Astrocyte (in vitro differentiated cells and primary cell): ENCODE measurements at regions not wholly inside any gene's neighbourhood (a gene's known extent, or its start where the extent isn't known, plus 50 kb on each side); places are given as distances from the start of the nearest gene placed in this dataset.

Experiments used
- DNase-seq: peaks from one replicate; pipeline ENCODE4 v3.0.0-alpha.2; 2010; ENCODE audit warnings: low read depth
- FAIRE-seq: peaks from 2 replicates; lab custom pipeline; 2011; peaks lifted over from hg19 to GRCh38; lab: Jason Lieb, UNC
- H2AFZ ChIP-seq: 2 replicates; pipeline ENCODE4 v1.6.0; 2012; ENCODE audit warnings: low read depth, low read length, inconsistent platforms
- H3K27ac ChIP-seq: 2 replicates; pipeline ENCODE4 v1.5.1; 2011; ENCODE audit warnings: low read depth, low read length, inconsistent platforms
- H3K27me3 ChIP-seq: 2 replicates; pipeline ENCODE4 v1.6.0; 2011; ENCODE audit warnings: low read length, inconsistent platforms; ENCODE audit not compliant: insufficient read depth
- H3K36me3 ChIP-seq: 2 replicates; pipeline ENCODE4 v1.5.1; 2011; ENCODE audit warnings: low read length, inconsistent platforms; ENCODE audit not compliant: insufficient read depth
- H3K4me1 ChIP-seq: 2 replicates; pipeline ENCODE4 v1.5.1; 2011; ENCODE audit warnings: low read length, inconsistent platforms; ENCODE audit not compliant: insufficient read depth
- H3K4me2 ChIP-seq: 2 replicates; pipeline ENCODE4 v1.6.0; 2012; ENCODE audit warnings: low read length, inconsistent platforms
- H3K4me3 ChIP-seq: 2 replicates; pipeline ENCODE4 v1.5.1; 2011; ENCODE audit warnings: low read depth, mild to moderate bottlenecking, low read length, inconsistent platforms; ENCODE audit not compliant: insufficient read depth
- H3K79me2 ChIP-seq: 2 replicates; pipeline ENCODE4 v1.6.0; 2012; ENCODE audit warnings: mild to moderate bottlenecking, low read length, inconsistent platforms; ENCODE audit not compliant: insufficient read depth
- H3K9ac ChIP-seq: 2 replicates; pipeline ENCODE4 v1.6.0; 2012; ENCODE audit warnings: mild to moderate bottlenecking, low read length, inconsistent platforms
- H3K9me3 ChIP-seq: 2 replicates; pipeline ENCODE4 v1.5.1; 2012; ENCODE audit warnings: low read depth, mild to moderate bottlenecking, low read length, inconsistent platforms; ENCODE audit not compliant: insufficient read depth
- H4K20me1 ChIP-seq: 2 replicates; pipeline ENCODE4 v1.6.0; 2012; ENCODE audit warnings: low read length, inconsistent platforms; ENCODE audit not compliant: insufficient read depth
- H3K27ac Mint-ChIP-seq: one replicate; pipeline ENCODE4 v1.8.0; 2021; ENCODE audit warnings: mild to moderate bottlenecking, mixed read lengths; ENCODE audit not compliant: unreplicated experiment
- H3K27me3 Mint-ChIP-seq: one replicate; pipeline ENCODE4 v1.8.0; 2021; ENCODE audit warnings: low read depth, mixed read lengths; ENCODE audit not compliant: unreplicated experiment
- H3K36me3 Mint-ChIP-seq: one replicate; pipeline ENCODE4 v1.8.0; 2021; ENCODE audit warnings: low read depth, mixed read lengths; ENCODE audit not compliant: unreplicated experiment
- H3K4me1 Mint-ChIP-seq: one replicate; pipeline ENCODE4 v1.8.0; 2021; ENCODE audit warnings: low read depth, mixed read lengths; ENCODE audit not compliant: unreplicated experiment
- H3K4me3 Mint-ChIP-seq: one replicate; pipeline ENCODE4 v1.8.0; 2021; ENCODE audit warnings: mild to moderate bottlenecking, moderate library complexity, mixed read lengths; ENCODE audit not compliant: unreplicated experiment
- H3K9me3 Mint-ChIP-seq: one replicate; pipeline ENCODE4 v1.8.0; 2021; ENCODE audit warnings: mild to moderate bottlenecking, mixed read lengths; ENCODE audit not compliant: unreplicated experiment
- EZH2 ChIP-seq: IDR thresholded peaks from 2 replicates; pipeline ENCODE4 v1.6.1; 2012; ENCODE audit warnings: mild to moderate bottlenecking, low read length, inconsistent platforms; ENCODE audit not compliant: insufficient read depth
- TF ChIP-seq, protein P1 (sequence below): IDR thresholded peaks from 2 replicates; pipeline ENCODE4 v1.5.1; 2011; ENCODE audit warnings: low read depth, mild to moderate bottlenecking, inconsistent platforms, low read length, moderate library complexity; ENCODE audit not compliant: insufficient read depth

DNA sequence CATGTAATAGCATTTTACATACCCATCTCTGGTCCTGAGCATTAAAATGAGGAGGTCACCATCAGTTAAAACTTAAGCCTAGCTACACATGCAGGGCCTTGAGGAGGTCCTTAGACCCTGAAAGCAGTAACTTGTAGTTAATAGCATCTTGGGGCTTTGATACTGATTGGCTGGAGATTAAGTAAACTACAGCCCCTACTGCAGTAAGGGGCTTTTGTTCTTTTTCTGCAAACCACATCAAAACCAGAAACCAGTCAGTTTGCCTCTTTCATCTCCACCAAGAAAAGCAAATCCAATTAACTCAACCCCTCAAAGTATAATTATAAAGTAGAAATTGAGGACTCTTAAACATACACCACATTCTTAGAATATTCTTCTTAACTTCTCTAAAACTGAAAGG lies 622.7 kb downstream of the ZPLD1 start:
- Mint-ChIP-seq H3K36me3 (no peaks in the 10 kb centered on the region), H3K4me3 (no peak overlapping the region), H3K4me1 (peaks cover 19% of the 10 kb centered on the region), H3K27ac (no peak overlapping the region), H3K9me3 (no peaks in the 10 kb centered on the region), H3K27me3 (no peaks in the 10 kb centered on the region)
- DNase-seq (no peak), FAIRE-seq (no peak)
- no peak overlapping the region for H3K4me3 ChIP-seq
- no peaks in the 10 kb centered on the region for H3K79me2 ChIP-seq
- H3K4me2 ChIP-seq: no peak overlapping the region
- H3K9me3 ChIP-seq: no peaks in the 10 kb centered on the region
- H3K27me3 ChIP-seq: no peaks in the 10 kb centered on the region
- H3K9ac ChIP-seq: no peak overlapping the region
- H4K20me1 ChIP-seq: no peaks in the 10 kb centered on the region
- no peaks in the 10 kb centered on the region for H3K4me1 ChIP-seq
- H3K36me3 ChIP-seq: no peaks in the 10 kb centered on the region
- no peak for TF ChIP-seq EZH2
- TF ChIP-seq, protein P1, sequence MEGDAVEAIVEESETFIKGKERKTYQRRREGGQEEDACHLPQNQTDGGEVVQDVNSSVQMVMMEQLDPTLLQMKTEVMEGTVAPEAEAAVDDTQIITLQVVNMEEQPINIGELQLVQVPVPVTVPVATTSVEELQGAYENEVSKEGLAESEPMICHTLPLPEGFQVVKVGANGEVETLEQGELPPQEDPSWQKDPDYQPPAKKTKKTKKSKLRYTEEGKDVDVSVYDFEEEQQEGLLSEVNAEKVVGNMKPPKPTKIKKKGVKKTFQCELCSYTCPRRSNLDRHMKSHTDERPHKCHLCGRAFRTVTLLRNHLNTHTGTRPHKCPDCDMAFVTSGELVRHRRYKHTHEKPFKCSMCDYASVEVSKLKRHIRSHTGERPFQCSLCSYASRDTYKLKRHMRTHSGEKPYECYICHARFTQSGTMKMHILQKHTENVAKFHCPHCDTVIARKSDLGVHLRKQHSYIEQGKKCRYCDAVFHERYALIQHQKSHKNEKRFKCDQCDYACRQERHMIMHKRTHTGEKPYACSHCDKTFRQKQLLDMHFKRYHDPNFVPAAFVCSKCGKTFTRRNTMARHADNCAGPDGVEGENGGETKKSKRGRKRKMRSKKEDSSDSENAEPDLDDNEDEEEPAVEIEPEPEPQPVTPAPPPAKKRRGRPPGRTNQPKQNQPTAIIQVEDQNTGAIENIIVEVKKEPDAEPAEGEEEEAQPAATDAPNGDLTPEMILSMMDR: no peak
- H3K27ac ChIP-seq: no peak overlapping the region
- H2AFZ ChIP-seq: no peak overlapping the region

DNA sequence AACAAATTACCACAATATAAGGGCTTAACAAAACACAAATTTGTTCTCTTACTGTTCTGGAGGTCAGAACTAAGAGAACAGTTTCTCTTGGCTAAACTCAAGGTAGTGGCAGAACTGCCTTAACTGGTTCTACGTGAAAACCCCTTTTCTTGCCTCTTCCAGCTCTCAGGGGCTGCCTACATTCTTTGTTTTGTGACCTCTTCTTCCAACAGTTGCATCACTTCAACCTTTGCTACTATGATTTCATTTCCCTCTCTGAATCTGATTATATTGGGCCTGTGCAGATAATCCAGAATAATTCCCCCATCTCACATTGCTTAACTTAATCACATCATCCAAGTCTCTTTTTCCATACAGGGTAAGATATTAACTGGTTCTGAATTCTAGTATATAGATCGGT lies 624.6 kb downstream of the ZPLD1 start:
- H3K79me2 ChIP-seq: no peaks in the 10 kb centered on the region
- no peaks in the 10 kb centered on the region for H3K36me3 Mint-ChIP-seq
- no peak for FAIRE-seq

DNA sequence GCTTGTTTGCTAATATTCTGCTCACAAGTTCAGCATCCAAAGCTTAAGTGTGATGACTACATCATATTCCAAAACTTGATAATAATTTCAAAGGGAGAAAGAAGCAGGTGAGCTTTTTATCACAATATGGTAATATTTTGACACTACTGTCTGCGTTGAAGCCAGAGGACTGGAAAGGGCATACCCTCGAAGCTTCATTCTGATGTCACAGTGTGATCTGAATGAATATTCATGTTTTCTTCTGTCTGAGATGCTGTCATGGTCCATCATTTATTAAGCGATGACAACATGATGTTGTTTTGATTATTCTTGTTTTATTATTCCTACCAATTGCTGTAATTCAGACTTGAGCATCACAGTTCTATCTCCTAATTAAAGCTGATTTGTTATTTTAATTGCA lies 625.4 kb downstream of the ZPLD1 start:
- Histone ChIP-seq H3K27ac (no peak overlapping the region), H3K4me3 (no peak overlapping the region), H3K9me3 (no peaks in the 10 kb centered on the region), H3K9ac (no peak overlapping the region), H3K27me3 (no peaks in the 10 kb centered on the region), H3K4me1 (no peaks in the 10 kb centered on the region), H3K36me3 (no peaks in the 10 kb centered on the region), H4K20me1 (no peaks in the 10 kb centered on the region), H2AFZ (no peak overlapping the region), H3K79me2 (no peaks in the 10 kb centered on the region), H3K4me2 (no peak overlapping the region)
- H3K4me1 Mint-ChIP-seq: peaks cover 12% of the 10 kb centered on the region
- DNase-seq (no peak), FAIRE-seq (no peak)
- no peaks in the 10 kb centered on the region for H3K9me3 Mint-ChIP-seq
- H3K36me3 Mint-ChIP-seq: no peaks in the 10 kb centered on the region
- H3K27ac Mint-ChIP-seq: no peak overlapping the region
- no peaks in the 10 kb centered on the region for H3K27me3 Mint-ChIP-seq
- no peak overlapping the region for H3K4me3 Mint-ChIP-seq
- no peak for TF ChIP-seq EZH2
- TF ChIP-seq, protein P1: no peak

More for the DNA sequence above, 624.6 kb downstream of the ZPLD1 start:
- DNase-seq: no peak
- no peaks in the 10 kb centered on the region for H3K9me3 ChIP-seq
- TF ChIP-seq, protein P1: no peak
- no peak for TF ChIP-seq EZH2
- H3K36me3 ChIP-seq: no peaks in the 10 kb centered on the region
- no peak overlapping the region for H3K27ac Mint-ChIP-seq
- H3K9me3 Mint-ChIP-seq: no peaks in the 10 kb centered on the region
- H3K27me3 ChIP-seq: no peaks in the 10 kb centered on the region
- no peaks in the 10 kb centered on the region for H3K27me3 Mint-ChIP-seq
- no peak overlapping the region for H3K4me3 ChIP-seq
- no peaks in the 10 kb centered on the region for H3K4me1 ChIP-seq
- H2AFZ ChIP-seq: no peak overlapping the region
- H3K4me3 Mint-ChIP-seq: no peak overlapping the region
- no peak overlapping the region for H3K27ac ChIP-seq
- H4K20me1 ChIP-seq: no peaks in the 10 kb centered on the region
- H3K4me2 ChIP-seq: no peak overlapping the region
- H3K9ac ChIP-seq: no peak overlapping the region
- peaks cover 19% of the 10 kb centered on the region for H3K4me1 Mint-ChIP-seq
